Sigmoid colon (tissue), 6 donors: ENCODE measurements at regions not wholly inside any gene's neighbourhood (a gene's known extent, or its start where the extent isn't known, plus 50 kb on each side); places are given as distances from the start of the nearest gene placed in this dataset.

ENCODE experiments used
- DNase-seq: peaks from one replicate; pipeline ENCODE4 v3.0.0-alpha.2; 2019
- H3K27ac ChIP-seq, 4 donors: fragments of 200-600 bp; sonication (generic); one replicate each; pipeline ENCODE4 v1.5.1; 2016 to 2019; ENCODE audit warnings: mild to moderate bottlenecking in 1 of 4
- H3K27me3 ChIP-seq, 3 donors: fragments of 200-600 bp; sonication (generic); one replicate each; pipeline ENCODE4 v1.5.1; 2019; ENCODE audit warnings: mild to moderate bottlenecking in 1 of 3
- H3K36me3 ChIP-seq, 4 donors: fragments of 200-600 bp; sonication (generic); one replicate each; pipeline ENCODE4 v1.5.1; 2016 to 2019
- H3K4me1 ChIP-seq, 4 donors: fragments of 200-600 bp; sonication (generic); one replicate each; pipeline ENCODE4 v1.5.1; 2017 to 2019
- H3K4me3 ChIP-seq, 4 donors: fragments of 200-600 bp; sonication (generic); one replicate each; pipeline ENCODE4 v1.5.1; 2017 to 2019; ENCODE audit warnings: mild to moderate bottlenecking in 2 of 4, moderate library complexity in 1 of 4
- H3K9me3 ChIP-seq, 4 donors: fragments of 200-600 bp in 3 of 4; sonication (generic) in 3 of 4; one replicate each; pipeline versions ENCODE4 v1.5.1 to v1.6.1; 2013 to 2019
- CTCF ChIP-seq, 4 experiments: fragments of 450-650 bp in 3 of 4; fragments of 200-600 bp in 1 of 4; IDR thresholded peaks; one replicate each; pipeline ENCODE4 v1.5.1; 2016 to 2019; ENCODE audit warnings: antibody characterized with exemption in 4 of 4, mild to moderate bottlenecking in 3 of 4, moderate library complexity in 2 of 4
- EP300 ChIP-seq, 4 donors: sonication (generic); formaldehyde crosslinking; IDR thresholded peaks; one replicate each; pipeline ENCODE4 v1.6.1; 2017; ENCODE audit warnings: antibody characterized with exemption in 4 of 4
- POLR2A ChIP-seq, 2 donors: fragments of 450-650 bp; IDR thresholded peaks; one replicate each; pipeline ENCODE4 v1.6.1; 2016; ENCODE audit warnings: antibody characterized with exemption in 2 of 2, mild to moderate bottlenecking in 2 of 2, moderate library complexity in 2 of 2
- POLR2AphosphoS5 ChIP-seq, 4 donors: sonication (generic); formaldehyde crosslinking; IDR thresholded peaks; one replicate each; pipeline ENCODE4 v1.6.1; 2017; ENCODE audit warnings: antibody characterized with exemption in 4 of 4
- WGBS, 2 donors: extraction: QIAGEN DNeasy Blood & Tissue Kit; methylation state at CpG; one replicate each; pipeline ENCODE4 v1.1.7; 2013; 5-methylcytosine and 5-hydroxymethylcytosine counted together
- intact Hi-C: fragments of 100-400 bp; cut with DNase I; formaldehyde crosslinking; loops from one replicate; pipeline ENCODE4 v1.15.1; 2023
- donor health status: healthy with polysubstance abuse.
- donor health status: healthy.

GRCh38 chr2:14530506-14530905 is 102.0 kb upstream of the LRATD1 start:
- 64 to 69% methylated on average over 3 of the region's 3 CpGs for WGBS, 2 donors
- no peak overlapping the region for H3K4me3 ChIP-seq
- no peaks in the 10 kb centered on the region for H3K27me3 ChIP-seq
- H3K4me1 ChIP-seq, result no peaks in the 10 kb centered on the region
- no peak for DNase-seq
- no peak overlapping the region for H3K27ac ChIP-seq
- intact Hi-C loops, result no loop called here
- TF ChIP-seq POLR2AphosphoS5 (IDR thresholded peaks at IDR 0.05), result no peak
- TF ChIP-seq EP300 (IDR thresholded peaks at IDR 0.05), result no peak
- no peak for TF ChIP-seq POLR2A (IDR thresholded peaks at IDR 0.05)
- no peak for TF ChIP-seq CTCF (IDR thresholded peaks at IDR 0.05)
- H3K36me3 ChIP-seq, result no peaks in the 10 kb centered on the region
- H3K9me3 ChIP-seq, result no peaks in the 10 kb centered on the region

- TF ChIP-seq CTCF (IDR thresholded peaks at IDR 0.05) (no peak), POLR2AphosphoS5 (IDR thresholded peaks at IDR 0.05) (no peak), POLR2A (IDR thresholded peaks at IDR 0.05) (no peak), EP300 (IDR thresholded peaks at IDR 0.05) (no peak)
- Histone ChIP-seq H3K27me3 (no peaks in the 10 kb centered on the region), H3K4me3 (no peak overlapping the region), H3K36me3 (no peaks in the 10 kb centered on the region), H3K27ac (no peak overlapping the region), H3K9me3 (no peaks in the 10 kb centered on the region), H3K4me1 (no peaks in the 10 kb centered on the region)
- intact Hi-C loops, result no loop called here
- no peak for DNase-seq
- WGBS, 2 donors, result 96 to 97% methylated on average over 1 of the region's 1 CpG
Observed at GRCh38 chr2:14533131-14533757, 99.3 kb upstream of the LRATD1 start.

GRCh38 chr2:14535156-14535555 is 97.4 kb upstream of the LRATD1 start:
- WGBS, 2 donors, result 75 to 85% methylated on average over 4 of the region's 4 CpGs
- Histone ChIP-seq H3K36me3 (no peaks in the 10 kb centered on the region), H3K4me1 (no peaks in the 10 kb centered on the region), H3K27me3 (no peaks in the 10 kb centered on the region), H3K27ac (no peak overlapping the region), H3K4me3 (no peak overlapping the region), H3K9me3 (no peaks in the 10 kb centered on the region)
- intact Hi-C loops, result no loop called here
- TF ChIP-seq CTCF (IDR thresholded peaks at IDR 0.05) (no peak), POLR2AphosphoS5 (IDR thresholded peaks at IDR 0.05) (no peak), POLR2A (IDR thresholded peaks at IDR 0.05) (no peak), EP300 (IDR thresholded peaks at IDR 0.05) (no peak)
- DNase-seq, result no peak

GRCh38 chr2:14536976-14537375 is 95.5 kb upstream of the LRATD1 start:
- no peaks in the 10 kb centered on the region for H3K4me1 ChIP-seq
- intact Hi-C loops, result no loop called here
- H3K36me3 ChIP-seq, result no peaks in the 10 kb centered on the region
- H3K27me3 ChIP-seq, result no peaks in the 10 kb centered on the region
- TF ChIP-seq CTCF (IDR thresholded peaks at IDR 0.05) (no peak), EP300 (IDR thresholded peaks at IDR 0.05) (no peak), POLR2A (IDR thresholded peaks at IDR 0.05) (no peak)
- WGBS, 2 donors, result 87 to 92% methylated on average over 4 of the region's 4 CpGs
- H3K9me3 ChIP-seq, result no peaks in the 10 kb centered on the region
- H3K27ac ChIP-seq, result no peak overlapping the region
- H3K4me3 ChIP-seq, result no peak overlapping the region
- no peak for DNase-seq

- 82 to 97% methylated on average over 1 of the region's 1 CpG for WGBS, 2 donors
Observed at GRCh38 chr2:14540015-14540414, 92.5 kb upstream of the LRATD1 start.

More at GRCh38 chr2:14540015-14540414, 92.5 kb upstream of the LRATD1 start:
- DNase-seq, result no peak
- no peak overlapping the region for H3K4me3 ChIP-seq
- TF ChIP-seq EP300 (IDR thresholded peaks at IDR 0.05), result no peak
- no peak for TF ChIP-seq CTCF (IDR thresholded peaks at IDR 0.05)
- no peak for TF ChIP-seq POLR2AphosphoS5 (IDR thresholded peaks at IDR 0.05)
- TF ChIP-seq POLR2A (IDR thresholded peaks at IDR 0.05), result no peak
- H3K27ac ChIP-seq, result no peak overlapping the region
- intact Hi-C loops, result no loop called here
- no peaks in the 10 kb centered on the region for H3K9me3 ChIP-seq
- H3K27me3 ChIP-seq, result no peaks in the 10 kb centered on the region
- H3K4me1 ChIP-seq, result peaks cover 0 to 7% (median 3%) of the 10 kb centered on the region in 4 donors
- H3K36me3 ChIP-seq, result no peaks in the 10 kb centered on the region
